ENCODE measurements at regions not wholly inside any gene's neighbourhood (a gene's known extent, or its start where the extent isn't known, plus 50 kb on each side); places are given as distances from the start of the nearest gene placed in this dataset.

DNA sequence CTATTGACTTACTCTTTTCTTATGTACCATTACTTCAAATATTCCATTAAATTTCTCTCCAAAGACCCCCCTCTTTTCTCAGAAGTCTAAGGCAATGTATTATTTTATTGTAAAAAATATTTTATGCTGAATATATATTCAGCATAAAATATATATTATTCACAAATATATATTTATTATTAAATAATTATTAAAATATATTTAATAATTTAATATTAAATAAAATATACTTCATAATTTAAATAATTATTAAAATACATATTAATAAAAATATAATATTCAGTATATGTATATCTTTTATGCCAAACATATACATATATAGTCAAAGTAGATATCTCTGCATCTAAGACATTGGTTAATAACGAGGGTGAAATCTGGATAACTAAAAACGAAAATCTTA lies 418.4 kb downstream of the GASK1B start:
- no peak for DNase-seq (ENCODE audit: low read depth)
- no peak overlapping the region for H3K4me3 ChIP-seq (ENCODE audit: low read length)
- TF ChIP-seq, protein P1, sequence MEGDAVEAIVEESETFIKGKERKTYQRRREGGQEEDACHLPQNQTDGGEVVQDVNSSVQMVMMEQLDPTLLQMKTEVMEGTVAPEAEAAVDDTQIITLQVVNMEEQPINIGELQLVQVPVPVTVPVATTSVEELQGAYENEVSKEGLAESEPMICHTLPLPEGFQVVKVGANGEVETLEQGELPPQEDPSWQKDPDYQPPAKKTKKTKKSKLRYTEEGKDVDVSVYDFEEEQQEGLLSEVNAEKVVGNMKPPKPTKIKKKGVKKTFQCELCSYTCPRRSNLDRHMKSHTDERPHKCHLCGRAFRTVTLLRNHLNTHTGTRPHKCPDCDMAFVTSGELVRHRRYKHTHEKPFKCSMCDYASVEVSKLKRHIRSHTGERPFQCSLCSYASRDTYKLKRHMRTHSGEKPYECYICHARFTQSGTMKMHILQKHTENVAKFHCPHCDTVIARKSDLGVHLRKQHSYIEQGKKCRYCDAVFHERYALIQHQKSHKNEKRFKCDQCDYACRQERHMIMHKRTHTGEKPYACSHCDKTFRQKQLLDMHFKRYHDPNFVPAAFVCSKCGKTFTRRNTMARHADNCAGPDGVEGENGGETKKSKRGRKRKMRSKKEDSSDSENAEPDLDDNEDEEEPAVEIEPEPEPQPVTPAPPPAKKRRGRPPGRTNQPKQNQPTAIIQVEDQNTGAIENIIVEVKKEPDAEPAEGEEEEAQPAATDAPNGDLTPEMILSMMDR (conservative IDR thresholded peaks at IDR 0.05; ENCODE audit: low read depth, low read length) = no peak

DNA sequence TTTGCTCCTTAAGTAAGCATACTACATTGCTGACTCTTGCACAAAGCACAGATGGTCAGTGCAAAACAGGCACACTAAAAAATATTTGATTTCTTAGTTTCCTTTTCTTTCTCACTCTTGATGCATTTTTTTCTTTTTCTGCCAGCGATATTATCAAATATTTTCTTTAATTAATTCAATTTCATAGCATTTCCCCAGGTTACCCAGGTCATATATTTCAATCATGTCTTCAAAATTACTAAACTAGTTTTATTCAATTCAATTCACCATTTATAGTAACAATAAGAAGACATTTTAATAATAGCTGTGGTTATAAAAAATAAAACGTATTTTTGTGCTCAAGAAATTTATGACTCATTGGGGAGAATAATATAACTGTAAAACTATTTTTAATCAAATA lies 421.2 kb downstream of the GASK1B start:
- DNase-seq (ENCODE audit: low read depth) = no peak
- H3K4me3 ChIP-seq (ENCODE audit: low read length) = no peak overlapping the region
- TF ChIP-seq, protein P1 (conservative IDR thresholded peaks at IDR 0.05; ENCODE audit: low read depth, low read length) = no peak

DNA sequence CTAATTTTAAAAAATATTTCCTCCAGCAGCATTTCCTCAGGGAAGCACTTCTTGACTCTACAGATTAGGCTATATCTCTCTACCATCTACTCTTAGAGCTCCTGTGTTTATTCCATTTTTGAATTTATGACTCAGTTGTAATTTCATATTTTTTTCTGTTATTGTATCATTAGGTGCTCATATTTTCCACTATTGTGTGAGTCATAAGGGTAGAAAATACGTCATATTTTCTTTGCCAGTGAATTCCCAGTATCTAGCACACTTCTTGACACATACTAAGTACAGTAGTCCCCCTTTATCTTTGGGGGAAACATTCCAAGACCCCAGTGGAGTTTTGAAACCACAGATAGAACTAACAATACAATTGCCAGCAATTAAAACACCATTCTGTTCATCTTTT lies 431.2 kb downstream of the GASK1B start:
- TF ChIP-seq, protein P1 (conservative IDR thresholded peaks at IDR 0.05; ENCODE audit: low read depth, low read length) = no peak
- no peak overlapping the region for H3K4me3 ChIP-seq (ENCODE audit: low read length)
- no peak for DNase-seq (ENCODE audit: low read depth)

DNA sequence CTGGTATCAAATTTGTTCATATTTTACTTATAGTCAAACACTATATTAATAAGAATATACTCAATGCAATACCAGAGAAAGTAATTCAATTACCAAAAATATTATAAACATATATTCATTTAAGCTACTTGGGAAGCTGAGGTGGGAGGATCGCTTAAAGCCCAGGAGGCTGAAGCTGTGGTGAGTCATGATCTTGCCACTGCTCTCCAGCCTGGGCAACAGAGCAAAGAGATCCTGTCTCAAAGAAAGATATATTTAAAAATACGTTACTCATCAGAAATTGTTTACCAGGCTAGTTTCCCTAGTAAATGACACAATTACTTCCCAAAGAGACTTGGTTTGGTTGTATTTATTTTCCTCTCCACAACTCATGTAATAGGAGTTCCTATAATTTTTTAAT lies 433.6 kb downstream of the GASK1B start:
- DNase-seq (ENCODE audit: low read depth) = no peak
- TF ChIP-seq, protein P1 (conservative IDR thresholded peaks at IDR 0.05; ENCODE audit: low read depth, low read length) = no peak
- H3K4me3 ChIP-seq (ENCODE audit: low read length) = no peak overlapping the region

DNA sequence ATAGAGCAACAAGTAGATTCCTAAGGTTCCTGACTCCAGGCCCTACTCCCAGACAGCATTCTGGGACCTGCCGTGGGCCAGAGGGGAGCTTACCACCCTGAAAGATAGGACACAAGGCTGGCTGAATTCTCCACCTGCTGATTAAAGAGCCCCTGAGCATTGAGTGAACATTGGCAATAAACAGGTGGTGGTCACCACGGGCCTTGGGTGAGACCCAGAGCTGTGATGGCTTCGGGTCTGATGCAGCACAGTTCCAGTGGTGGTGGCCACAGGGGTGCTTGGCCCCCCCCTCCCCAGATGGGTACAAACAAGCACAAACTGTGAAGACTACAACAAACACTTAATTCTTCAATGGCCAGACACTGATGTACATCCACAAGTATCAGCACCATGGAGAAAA lies 444.6 kb downstream of the GASK1B start:
- TF ChIP-seq, protein P1 (conservative IDR thresholded peaks at IDR 0.05; ENCODE audit: low read depth, low read length) = no peak
- DNase-seq (ENCODE audit: low read depth) = no peak
- no peak overlapping the region for H3K4me3 ChIP-seq (ENCODE audit: low read length)

DNA sequence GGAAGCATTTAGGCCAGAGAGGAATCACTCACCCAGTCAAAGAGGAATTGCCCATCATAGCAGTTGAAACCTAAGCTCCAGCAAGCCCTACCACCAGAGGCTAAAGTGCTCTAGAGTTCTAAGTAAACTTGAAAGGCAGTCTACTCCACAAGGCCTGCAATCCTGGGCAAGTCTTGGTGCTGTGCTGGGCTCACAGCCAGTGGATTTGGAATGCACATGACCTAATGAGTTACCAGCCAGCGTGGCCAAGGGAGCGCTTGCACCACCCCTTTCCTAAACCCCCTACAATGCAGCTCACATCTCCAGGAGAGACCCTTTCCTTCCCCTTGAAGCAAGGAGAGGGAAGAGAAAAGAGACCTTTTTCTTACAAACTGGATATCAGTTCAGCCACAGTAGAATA lies 445.7 kb downstream of the GASK1B start:
- DNase-seq (ENCODE audit: low read depth) = no peak
- no peak overlapping the region for H3K4me3 ChIP-seq (ENCODE audit: low read length)
- TF ChIP-seq, protein P1 (conservative IDR thresholded peaks at IDR 0.05; ENCODE audit: low read depth, low read length) = no peak

DNA sequence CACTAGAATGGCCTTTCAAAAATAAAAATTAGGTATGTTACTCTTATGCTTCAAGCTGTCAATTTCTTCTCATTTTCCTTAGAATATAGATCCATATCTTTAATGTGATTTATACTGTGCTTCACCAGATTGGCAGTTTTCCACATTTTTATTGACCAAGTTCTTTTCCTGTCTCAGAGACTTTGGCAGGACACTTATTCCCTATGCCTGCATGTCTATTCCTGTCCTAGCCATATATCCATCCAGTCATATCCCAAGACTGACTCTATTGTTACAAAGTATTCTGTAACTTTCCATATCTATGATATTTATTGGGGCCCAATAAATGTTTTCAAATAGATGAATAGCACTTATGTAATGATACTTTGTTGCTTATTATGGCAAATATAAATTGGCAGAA lies 450.7 kb downstream of the GASK1B start:
- DNase-seq (ENCODE audit: low read depth) = no peak
- TF ChIP-seq, protein P1 (conservative IDR thresholded peaks at IDR 0.05; ENCODE audit: low read depth, low read length) = no peak

More for the DNA sequence above, 450.7 kb downstream of the GASK1B start:
- H3K4me3 ChIP-seq (ENCODE audit: low read length) = no peak overlapping the region

Measured in retinal pigment epithelial cell (primary cell).